Activated CD4-positive, alpha-beta T cell treated with anti-CD3 and anti-CD28 coated beads, Interleukin-2, amount 50 U/mL, for 4 hours (primary cell): ENCODE measurements at regions not wholly inside any gene's neighbourhood (a gene's known extent, or its start where the extent isn't known, plus 50 kb on each side); places are given as distances from the start of the nearest gene placed in this dataset.

Source experiments
- DNase-seq, 2 experiments: peaks; one replicate each; pipeline ENCODE4 v3.0.0-alpha.2; 2020

DNA sequence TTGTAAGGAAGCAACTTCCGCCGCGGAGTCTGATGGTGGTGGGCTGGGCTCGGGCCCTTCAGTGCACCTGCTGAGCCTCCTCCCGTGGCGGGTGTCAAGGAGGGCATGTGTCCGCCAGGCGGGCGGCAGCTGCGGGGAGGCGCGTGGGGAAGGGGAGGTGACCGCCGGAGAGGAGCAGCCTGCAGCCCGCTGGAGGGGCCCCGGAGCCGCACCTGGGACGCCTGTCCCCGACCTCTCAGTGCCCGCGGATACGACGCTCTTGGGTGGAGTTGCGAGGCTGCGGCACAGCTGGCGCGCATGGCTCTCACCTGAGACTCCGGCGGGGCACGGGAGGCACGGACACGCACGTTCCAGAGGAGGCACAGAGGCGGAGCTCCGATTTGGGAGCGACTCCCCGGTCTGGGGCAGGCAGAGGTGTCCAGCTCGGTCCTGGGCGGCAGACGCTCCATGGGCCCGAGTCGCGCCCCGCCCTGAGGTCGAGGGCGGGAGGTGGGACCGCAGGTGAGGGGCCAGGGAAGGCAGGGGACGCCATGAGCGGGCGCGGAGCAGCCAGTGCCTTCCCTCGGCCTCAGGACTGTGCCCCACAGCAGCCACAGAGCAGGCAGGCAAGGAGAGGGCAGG lies 50.2 kb upstream of the PRR20G start:
- DNase-seq, result no peak
